ENCODE measurements at regions not wholly inside any gene's neighbourhood (a gene's known extent, or its start where the extent isn't known, plus 50 kb on each side); places are given as distances from the start of the nearest gene placed in this dataset.

DNA sequence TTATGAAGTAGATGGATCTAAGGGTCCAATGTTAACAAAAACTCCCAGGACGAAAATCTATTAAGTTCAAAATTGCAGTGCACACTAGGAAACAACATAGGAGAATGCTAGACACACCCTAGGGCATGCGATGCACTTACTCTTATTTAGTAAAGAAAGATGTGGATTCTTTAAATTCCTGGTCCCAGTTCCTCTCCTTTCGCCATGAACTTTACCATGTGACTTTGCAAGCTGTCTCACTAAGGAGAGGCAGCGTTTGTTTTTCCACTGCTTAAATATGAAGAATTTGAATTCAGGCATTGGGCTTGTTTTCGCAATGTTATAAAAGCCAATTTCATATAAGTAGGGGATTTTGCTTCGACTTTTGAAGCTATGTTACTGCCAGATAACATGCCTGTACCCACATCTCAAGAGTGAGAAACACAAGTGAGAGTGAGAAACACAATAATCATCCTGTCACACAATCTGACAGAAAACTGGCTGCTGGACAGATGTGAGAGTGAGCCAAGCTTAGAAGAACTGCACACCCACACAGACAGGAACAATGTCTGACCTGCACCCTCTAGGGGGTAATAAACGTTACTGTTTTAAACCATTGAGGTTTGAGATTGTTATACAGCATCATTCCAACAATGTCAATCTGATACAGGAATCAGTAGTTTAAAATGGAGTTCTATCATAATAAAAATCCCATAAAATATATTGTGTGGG is 1308.4 kb downstream of the SLITRK5 start:
- H3K27me3 ChIP-seq (ENCODE audit: control insufficient read depth, insufficient read depth, low read length), result no peaks in the 10 kb centered on the region
- no peak overlapping the region for H4K91ac ChIP-seq (ENCODE audit: insufficient read depth, low read depth, low read length)
- peaks cover 3% of the 10 kb centered on the region; the same call in 1 of the 2 replicates for H3K9me3 ChIP-seq (ENCODE audit: control insufficient read depth, insufficient read depth, low read length)
- H2BK5ac ChIP-seq (ENCODE audit: low read depth, low read length, poor library complexity, severe bottlenecking), result no peak overlapping the region
- H2AK5ac ChIP-seq (ENCODE audit: low read depth, low read length), result no peak overlapping the region
- no peak overlapping the region for H3K4me3 ChIP-seq (ENCODE audit: insufficient read depth, low read depth, low read length)
- no peaks in the 10 kb centered on the region for H4K20me1 ChIP-seq (ENCODE audit: insufficient read depth, low read length)
- no peak overlapping the region for H2BK120ac ChIP-seq (ENCODE audit: low read depth, low read length)
- H2AK9ac ChIP-seq (replicated peaks; ENCODE audit: low read depth, low read length, poor library complexity), result no peak overlapping the region
- no peak for ATAC-seq (ENCODE audit: low read depth)
- H3K9ac ChIP-seq (ENCODE audit: low read depth, low read length), result no peak overlapping the region
- H4K8ac ChIP-seq (ENCODE audit: low read depth in 2 of 2, low read length in 2 of 2), result no peak overlapping the region
- no peaks in the 10 kb centered on the region for H3K9me1 ChIP-seq (ENCODE audit: insufficient read depth, low read length)
- H3K27ac ChIP-seq (ENCODE audit: insufficient read depth, low read length), result no peak overlapping the region
- H3K23ac ChIP-seq (ENCODE audit: low read depth, low read length), result no peak overlapping the region
- no peak overlapping the region for H2BK15ac ChIP-seq (ENCODE audit: low read depth, low read length)
- H2AFZ ChIP-seq (replicated peaks; ENCODE audit: low read length, poor library complexity), result no peak overlapping the region
- no peak overlapping the region for H3K4ac ChIP-seq (ENCODE audit: low read depth, low read length)
- H4K5ac ChIP-seq (ENCODE audit: low read depth, low read length), result no peak overlapping the region
- CTCF ChIA-PET, result no interaction called here
- no peaks in the 10 kb centered on the region for H3K36me3 ChIP-seq (ENCODE audit: control insufficient read depth, insufficient read depth, low read length)
- in situ Hi-C loops (cut with MboI; ENCODE audit: low sequenced_read_pairs), result no loop called here
- H3K18ac ChIP-seq (ENCODE audit: low read depth, low read length), result no peak overlapping the region
- no peak overlapping the region for H2BK20ac ChIP-seq (ENCODE audit: low read depth, low read length)
- H3K4me2 ChIP-seq (ENCODE audit: low read depth, low read length), result no peak overlapping the region
- TF ChIP-seq, protein P1, sequence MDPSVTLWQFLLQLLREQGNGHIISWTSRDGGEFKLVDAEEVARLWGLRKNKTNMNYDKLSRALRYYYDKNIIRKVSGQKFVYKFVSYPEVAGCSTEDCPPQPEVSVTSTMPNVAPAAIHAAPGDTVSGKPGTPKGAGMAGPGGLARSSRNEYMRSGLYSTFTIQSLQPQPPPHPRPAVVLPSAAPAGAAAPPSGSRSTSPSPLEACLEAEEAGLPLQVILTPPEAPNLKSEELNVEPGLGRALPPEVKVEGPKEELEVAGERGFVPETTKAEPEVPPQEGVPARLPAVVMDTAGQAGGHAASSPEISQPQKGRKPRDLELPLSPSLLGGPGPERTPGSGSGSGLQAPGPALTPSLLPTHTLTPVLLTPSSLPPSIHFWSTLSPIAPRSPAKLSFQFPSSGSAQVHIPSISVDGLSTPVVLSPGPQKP (IDR thresholded peaks at IDR 0.05; ENCODE audit: borderline replicate concordance, low read depth, low read length), result no peak
- TF ChIP-seq, protein P2, sequence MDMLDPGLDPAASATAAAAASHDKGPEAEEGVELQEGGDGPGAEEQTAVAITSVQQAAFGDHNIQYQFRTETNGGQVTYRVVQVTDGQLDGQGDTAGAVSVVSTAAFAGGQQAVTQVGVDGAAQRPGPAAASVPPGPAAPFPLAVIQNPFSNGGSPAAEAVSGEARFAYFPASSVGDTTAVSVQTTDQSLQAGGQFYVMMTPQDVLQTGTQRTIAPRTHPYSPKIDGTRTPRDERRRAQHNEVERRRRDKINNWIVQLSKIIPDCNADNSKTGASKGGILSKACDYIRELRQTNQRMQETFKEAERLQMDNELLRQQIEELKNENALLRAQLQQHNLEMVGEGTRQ (IDR thresholded peaks at IDR 0.05; ENCODE audit: low read depth, low read length), result no peak
- TF ChIP-seq MAFK (IDR thresholded peaks at IDR 0.05; ENCODE audit: low read depth, low read length) (no peak), SMC3 (IDR thresholded peaks at IDR 0.05; ENCODE audit: low read depth, low read length) (no peak), NFE2L2 (IDR thresholded peaks at IDR 0.05; ENCODE audit: low read depth, low read length) (no peak), FOS (IDR thresholded peaks at IDR 0.05; ENCODE audit: low read depth, low read length) (no peak), MXI1 (IDR thresholded peaks at IDR 0.05; ENCODE audit: borderline replicate concordance, low read depth, low read length) (no peak), MAZ (IDR thresholded peaks at IDR 0.05; ENCODE audit: borderline replicate concordance, low read depth, low read length) (no peak), CHD1 (IDR thresholded peaks at IDR 0.05; ENCODE audit: low read depth, low read length) (no peak), RFX5 (IDR thresholded peaks at IDR 0.05; ENCODE audit: low read depth, low read length) (no peak), RCOR1 (IDR thresholded peaks at IDR 0.05; ENCODE audit: insufficient replicate concordance, low read length) (no peak), POLR2A (IDR thresholded peaks at IDR 0.05; ENCODE audit: low read depth, low read length) (no peak)
- TF ChIP-seq, protein P3, sequence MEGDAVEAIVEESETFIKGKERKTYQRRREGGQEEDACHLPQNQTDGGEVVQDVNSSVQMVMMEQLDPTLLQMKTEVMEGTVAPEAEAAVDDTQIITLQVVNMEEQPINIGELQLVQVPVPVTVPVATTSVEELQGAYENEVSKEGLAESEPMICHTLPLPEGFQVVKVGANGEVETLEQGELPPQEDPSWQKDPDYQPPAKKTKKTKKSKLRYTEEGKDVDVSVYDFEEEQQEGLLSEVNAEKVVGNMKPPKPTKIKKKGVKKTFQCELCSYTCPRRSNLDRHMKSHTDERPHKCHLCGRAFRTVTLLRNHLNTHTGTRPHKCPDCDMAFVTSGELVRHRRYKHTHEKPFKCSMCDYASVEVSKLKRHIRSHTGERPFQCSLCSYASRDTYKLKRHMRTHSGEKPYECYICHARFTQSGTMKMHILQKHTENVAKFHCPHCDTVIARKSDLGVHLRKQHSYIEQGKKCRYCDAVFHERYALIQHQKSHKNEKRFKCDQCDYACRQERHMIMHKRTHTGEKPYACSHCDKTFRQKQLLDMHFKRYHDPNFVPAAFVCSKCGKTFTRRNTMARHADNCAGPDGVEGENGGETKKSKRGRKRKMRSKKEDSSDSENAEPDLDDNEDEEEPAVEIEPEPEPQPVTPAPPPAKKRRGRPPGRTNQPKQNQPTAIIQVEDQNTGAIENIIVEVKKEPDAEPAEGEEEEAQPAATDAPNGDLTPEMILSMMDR (conservative IDR thresholded peaks at IDR 0.05; ENCODE audit: low read depth, low read length), result no peak
- H3K56ac ChIP-seq (ENCODE audit: extremely low read depth, insufficient read depth, low read length), result no peak overlapping the region
- no peaks in the 10 kb centered on the region for H3K4me1 ChIP-seq (ENCODE audit: control insufficient read depth, insufficient read depth, low read length)
- H3K79me1 ChIP-seq (ENCODE audit: low read depth in 1 of 2, low read length in 2 of 2), result no peaks in the 10 kb centered on the region
- intact Hi-C loops (cut with micrococcal nuclease), result no loop called here
- H3K14ac ChIP-seq (replicated peaks; ENCODE audit: low read depth, low read length), result no peak overlapping the region
- no CpG with 5 or more reads among the region's 7 CpGs for WGBS, 2 experiments (ENCODE audit: extremely low coverage in 2 of 2, insufficient read length in 1 of 2)
- BruUV-seq (replicated peaks), result no TSS peak
- dilution Hi-C loops (cut with HindIII; ENCODE audit: low sequenced_read_pairs, unreplicated experiment), result no loop called here
- POLR2A ChIA-PET (ENCODE audit: unreplicated experiment), result no interaction called here
- no peak for DNase-seq

Measured in IMR-90 (cell line).